SK-N-SH (cell line): ENCODE measurements at regions not wholly inside any gene's neighbourhood (a gene's known extent, or its start where the extent isn't known, plus 50 kb on each side); places are given as distances from the start of the nearest gene placed in this dataset.

ENCODE experiments used
- CTCF ChIA-PET: fragments of 300-600, 350-600 bp; formaldehyde crosslinking; extraction: SDS; loops from one replicate; lab custom pipeline; 2021; lab: Yijun Ruan, JAX
- POLR2A ChIA-PET: fragments of 350-600 bp; sonication (Branson Sonifier 250); formaldehyde crosslinking; extraction: SDS; loops from one replicate; lab custom pipeline; 2020; ENCODE audit warnings: antibody characterized with exemption, inconsistent platforms; lab: Yijun Ruan, JAX
- DNase-seq: peaks from one replicate; pipeline ENCODE4 v3.0.0; 2012
- H2AFZ ChIP-seq: fragments of 200-600 bp; sonication (generic); 2 replicates; pipeline ENCODE4 v1.8.1; 2016; ENCODE audit warnings: antibody characterized with exemption, mild to moderate bottlenecking, low read depth
- H3F3A ChIP-seq: fragments of 200-600 bp; sonication (generic); replicated peaks from 2 replicates; pipeline ENCODE3; 2016; ENCODE audit warnings: antibody characterized with exemption, mild to moderate bottlenecking; ENCODE audit not compliant: insufficient read depth
- H3K27ac ChIP-seq, 2 experiments: fragments of 200-500 bp in 1 of 2; fragments of 200-600 bp in 1 of 2; sonication (Bioruptor generic) in 1 of 2; sonication (generic), shearing (Covaris generic) in 1 of 2; 2 replicates each; pipeline versions ENCODE4 v1.5.1 to v1.6.1; 2014 to 2016; ENCODE audit warnings: low read depth in 2 of 2, inconsistent platforms in 1 of 2, low read length in 1 of 2, mild to moderate bottlenecking in 1 of 2, mixed read lengths in 1 of 2
- H3K27me3 ChIP-seq: fragments of 200-600 bp; sonication (generic), shearing (Covaris generic); 2 replicates; pipeline ENCODE4 v1.6.1; 2016; ENCODE audit warnings: mixed run types; ENCODE audit not compliant: insufficient read depth
- H3K36me3 ChIP-seq, 2 experiments: fragments of 200-500 bp in 1 of 2; fragments of 200-600 bp in 1 of 2; sonication (Bioruptor generic) in 1 of 2; sonication (generic) in 1 of 2; replicated peaks in 1 of 2; 2 replicates each; pipeline versions ENCODE3 to v1.5.1; 2014 to 2016; ENCODE audit warnings: low read length in 1 of 2, mild to moderate bottlenecking in 1 of 2; ENCODE audit not compliant: insufficient read depth in 2 of 2, control insufficient read depth in 1 of 2
- H3K4me1 ChIP-seq, 2 experiments: fragments of 200-500 bp in 1 of 2; fragments of 200-600 bp in 1 of 2; sonication (Bioruptor generic) in 1 of 2; sonication (generic), shearing (Covaris generic) in 1 of 2; 2 replicates each; pipeline versions ENCODE4 v1.5.1 to v1.6.1; 2014 to 2016; ENCODE audit warnings: low read depth in 1 of 2, low read length in 1 of 2, mixed run types in 1 of 2; ENCODE audit not compliant: insufficient read depth in 2 of 2, control insufficient read depth in 1 of 2
- H3K4me2 ChIP-seq: fragments of 200-600 bp; sonication (generic), shearing (Covaris generic); 2 replicates; pipeline ENCODE4 v1.6.1; 2017; ENCODE audit warnings: mixed run types
- H3K4me3 ChIP-seq, 2 experiments: fragments of 200-500 bp in 1 of 2; fragments of 200-600 bp in 1 of 2; sonication (Bioruptor generic) in 1 of 2; sonication (generic), shearing (Covaris generic) in 1 of 2; 2 replicates each; pipeline versions ENCODE4 v1.5.1 to v1.8.1; 2014 to 2016; ENCODE audit warnings: low read depth in 2 of 2, inconsistent platforms in 1 of 2, low read length in 1 of 2, mild to moderate bottlenecking in 1 of 2, mixed read lengths in 1 of 2, moderate library complexity in 1 of 2
- H3K79me2 ChIP-seq: fragments of 200-600 bp; sonication (generic); 2 replicates; pipeline ENCODE4 v1.8.1; 2017; ENCODE audit warnings: mild to moderate bottlenecking; ENCODE audit not compliant: insufficient read depth
- H3K9ac ChIP-seq: fragments of 200-600 bp; sonication (generic); 2 replicates; pipeline ENCODE4 v1.6.1; 2017; ENCODE audit warnings: mixed run types
- H3K9me2 ChIP-seq: fragments of 200-600 bp; sonication (generic); 2 replicates; pipeline ENCODE4 v1.6.1; 2017; ENCODE audit warnings: mixed run types
- H3K9me3 ChIP-seq: fragments of 200-600 bp; sonication (generic); 2 replicates; pipeline ENCODE4 v1.6.1; 2017; ENCODE audit warnings: mixed run types, mild to moderate bottlenecking, moderate library complexity
- H4K20me1 ChIP-seq: fragments of 200-600 bp; sonication (generic); 2 replicates; pipeline ENCODE4 v1.6.1; 2017; ENCODE audit warnings: mild to moderate bottlenecking, mixed run types; ENCODE audit not compliant: insufficient read depth
- CHD2 ChIP-seq: fragments of 150-350 bp; IDR thresholded peaks from 2 replicates; pipeline ENCODE4 v1.6.1; 2018; ENCODE audit warnings: low read length; ENCODE audit not compliant: partially characterized antibody
- CTCF ChIP-seq: fragments of 200-600 bp; sonication (generic); IDR thresholded peaks from 2 replicates; pipeline ENCODE4 v1.6.1; 2017; ENCODE audit warnings: antibody characterized with exemption, mild to moderate bottlenecking, moderate library complexity
- EP300 ChIP-seq, 2 experiments: IDR thresholded peaks; 2 replicates each; pipeline versions ENCODE4 v1.4.0 to v1.6.1; 2012; ENCODE audit warnings: borderline replicate concordance in 1 of 2, low read depth in 1 of 2, low read length in 1 of 2
- FOSL2 ChIP-seq: IDR thresholded peaks from 2 replicates; pipeline ENCODE4 v1.4.0; 2012; ENCODE audit warnings: low read depth, mild to moderate bottlenecking, moderate library complexity, borderline replicate concordance
- FOXM1 ChIP-seq: IDR thresholded peaks from 2 replicates; pipeline ENCODE4 v1.4.0; 2012; ENCODE audit warnings: low read depth, mild to moderate bottlenecking
- GABPA ChIP-seq: IDR thresholded peaks from 2 replicates; pipeline ENCODE4 v1.4.0; 2012; ENCODE audit warnings: low read depth, mild to moderate bottlenecking
- IRF3 ChIP-seq: fragments of 150-350 bp; IDR thresholded peaks from 2 replicates; pipeline ENCODE4 v1.6.1; 2016; ENCODE audit warnings: mild to moderate bottlenecking, low read depth, low read length
- JUND ChIP-seq: IDR thresholded peaks from 2 replicates; pipeline ENCODE4 v1.4.0; 2012
- MAX ChIP-seq: IDR thresholded peaks from 2 replicates; pipeline ENCODE4 v1.4.0; 2012; ENCODE audit warnings: low read depth
- MXI1 ChIP-seq: IDR thresholded peaks from 2 replicates; pipeline ENCODE4 v1.6.1; 2012; ENCODE audit warnings: mild to moderate bottlenecking, low read depth, low read length, improper control_type of control experiment
- NRF1 ChIP-seq: IDR thresholded peaks from 2 replicates; pipeline ENCODE4 v1.6.1; 2012; ENCODE audit warnings: low read depth, mild to moderate bottlenecking, low read length
- RAD21 ChIP-seq: IDR thresholded peaks from 2 replicates; pipeline ENCODE4 v1.6.1; 2012; ENCODE audit warnings: mild to moderate bottlenecking, low read length
- RFX5 ChIP-seq: IDR thresholded peaks from 2 replicates; pipeline ENCODE4 v1.6.1; 2012; ENCODE audit warnings: mild to moderate bottlenecking, improper control_type of control experiment, low read length
- RXRA ChIP-seq: IDR thresholded peaks from 2 replicates; pipeline ENCODE4 v1.4.0; 2012; ENCODE audit warnings: low read depth, mild to moderate bottlenecking, borderline replicate concordance
- SIN3A ChIP-seq: IDR thresholded peaks from 2 replicates; pipeline ENCODE4 v1.6.1; 2012; ENCODE audit warnings: low read depth, mild to moderate bottlenecking, low read length, moderate library complexity, borderline replicate concordance
- SMC3 ChIP-seq: IDR thresholded peaks from 2 replicates; pipeline ENCODE4 v1.6.1; 2012; ENCODE audit warnings: low read depth, low read length, improper control_type of control experiment
- TCF12 ChIP-seq: IDR thresholded peaks from 2 replicates; pipeline ENCODE4 v1.4.0; 2012
- TEAD4 ChIP-seq: IDR thresholded peaks from 2 replicates; pipeline ENCODE4 v1.4.0; 2012; ENCODE audit warnings: mild to moderate bottlenecking, borderline replicate concordance; ENCODE audit not compliant: insufficient read depth
- USF1 ChIP-seq: IDR thresholded peaks from 2 replicates; pipeline ENCODE4 v1.4.0; 2012; ENCODE audit warnings: low read depth, borderline replicate concordance
- YY1 ChIP-seq: IDR thresholded peaks from 2 replicates; pipeline ENCODE4 v1.4.0; 2012; ENCODE audit warnings: low read depth, mild to moderate bottlenecking
- ZBTB33 ChIP-seq: IDR thresholded peaks from 2 replicates; pipeline ENCODE4 v1.4.0; 2012; ENCODE audit warnings: low read depth, borderline replicate concordance
- WGBS: methylation state at CpG from one replicate; pipeline ENCODE4 v1.1.6; 2017; ENCODE audit warnings: low lambda C conversion rate; 5-methylcytosine and 5-hydroxymethylcytosine counted together

GRCh38 chr12:118743896-118744700 is 237.2 kb upstream of the SRRM4 start (continued):
- TF ChIP-seq ZBTB33 = no peak
- TF ChIP-seq SIN3A = no peak
- TF ChIP-seq NRF1 = no peak
- no peak for TF ChIP-seq FOSL2
- TF ChIP-seq IRF3 = no peak
- TF ChIP-seq USF1 = no peak

GRCh38 chr12:118746176-118746575 is 235.2 kb upstream of the SRRM4 start:
- DNase-seq = no peak
- WGBS = 23% methylated on average over 3 of the region's 3 CpGs
- H4K20me1 ChIP-seq = no peaks in the 10 kb centered on the region
- no peaks in the 10 kb centered on the region for H3K27me3 ChIP-seq
- no peak overlapping the region for H3K4me3 ChIP-seq
- TF ChIP-seq TCF12 = no peak
- H3K9me2 ChIP-seq = no peaks in the 10 kb centered on the region
- no peaks in the 10 kb centered on the region for H3K36me3 ChIP-seq
- no peak overlapping the region for H3K9ac ChIP-seq
- no peak overlapping the region for H3K4me2 ChIP-seq
- peaks cover 0 to 9% of the 10 kb centered on the region in 2 experiments; a peak in 2 of 4 replicates for H3K4me1 ChIP-seq
- H3K79me2 ChIP-seq = no peaks in the 10 kb centered on the region
- no peak overlapping the region for H3K27ac ChIP-seq
- ChIA-PET CTCF (interaction anchor here (1.0 to 2.3 kb wide), 3 partner anchors 11 to 16 kb away, joined by 3 to 5 read pairs (median 4); no protein-coding TSS in a partner anchor), POLR2A (no interaction called here)
- no peaks in the 10 kb centered on the region for H3K9me3 ChIP-seq
- H3F3A ChIP-seq = no peaks in the 10 kb centered on the region
- H2AFZ ChIP-seq = no peak overlapping the region

- POLR2A ChIA-PET = no interaction called here
- Histone ChIP-seq H4K20me1 (no peaks in the 10 kb centered on the region), H2AFZ (no peak overlapping the region), H3K36me3 (no peaks in the 10 kb centered on the region), H3K4me2 (no peak overlapping the region), H3K9me2 (no peaks in the 10 kb centered on the region), H3K4me3 (no peak overlapping the region), H3K27ac (no peak overlapping the region), H3K79me2 (no peaks in the 10 kb centered on the region), H3K9me3 (no peaks in the 10 kb centered on the region), H3K9ac (no peak overlapping the region), H3F3A (no peaks in the 10 kb centered on the region), H3K27me3 (no peaks in the 10 kb centered on the region), H3K4me1 (peaks cover 0 to 9% of the 10 kb centered on the region in 2 experiments; a peak in 2 of 4 replicates)
- CTCF ChIA-PET = interaction anchor here (1.4 to 2.3 kb wide), 2 partner anchors 12 to 15 kb away, joined by 3 to 5 read pairs; no protein-coding TSS in a partner anchor
- no peak for TF ChIP-seq RAD21
- no peak for TF ChIP-seq SMC3
- TF ChIP-seq GABPA = no peak
- TF ChIP-seq MAX = no peak
- TF ChIP-seq FOXM1 = no peak
- TF ChIP-seq RXRA = no peak
- no peak for TF ChIP-seq JUND
- TF ChIP-seq CTCF = no peak
- TF ChIP-seq RFX5 = no peak
- no peak for TF ChIP-seq TEAD4
- no peak for TF ChIP-seq CHD2
- TF ChIP-seq MXI1 = no peak
- no peak for TF ChIP-seq EP300 (IDR thresholded peaks at IDR 0.05; ENCODE audit: borderline replicate concordance in 1 of 2, low read depth in 1 of 2, low read length in 1 of 2)
- TF ChIP-seq SIN3A = no peak
- no peak for TF ChIP-seq YY1
- WGBS = 4% methylated on average over 2 of the region's 2 CpGs
- no peak for DNase-seq
Observed at GRCh38 chr12:118746960-118747359, 234.4 kb upstream of the SRRM4 start.
